Transverse colon (tissue), 4 donors: ENCODE measurements at regions not wholly inside any gene's neighbourhood (a gene's known extent, or its start where the extent isn't known, plus 50 kb on each side); places are given as distances from the start of the nearest gene placed in this dataset.

Source experiments
- DNase-seq: peaks from one replicate; pipeline ENCODE4 v3.0.0-alpha.2; 2019
- H3K27ac ChIP-seq, 4 donors: fragments of 200-600 bp; sonication (generic); 2 replicates each; pipeline ENCODE4 v1.5.1; 2016 to 2018; ENCODE audit warnings: inconsistent platforms in 4 of 4
- H3K27me3 ChIP-seq: fragments of 200-600 bp; sonication (generic); 2 replicates; pipeline ENCODE4 v1.5.1; 2017; ENCODE audit warnings: inconsistent platforms
- H3K36me3 ChIP-seq, 4 donors: fragments of 200-600 bp; sonication (generic); 2 replicates each; pipeline ENCODE4 v1.5.1; 2017 to 2019; ENCODE audit warnings: inconsistent platforms in 4 of 4
- H3K4me1 ChIP-seq, 4 donors: fragments of 200-600 bp; sonication (generic); 2 replicates each; pipeline ENCODE4 v1.5.1; 2017 to 2020; ENCODE audit warnings: inconsistent platforms in 4 of 4
- H3K4me3 ChIP-seq, 4 donors: fragments of 200-600 bp; sonication (generic); 1 replicate in 1 of 4; 2 replicates in 3 of 4; pipeline versions ENCODE4 v1.5.1 to v1.6.1; 2017 to 2019; ENCODE audit warnings: inconsistent platforms in 4 of 4
- H3K9me3 ChIP-seq, 2 donors: fragments of 200-600 bp; sonication (generic); 2 replicates each; pipeline ENCODE4 v1.5.1; 2017 to 2019; ENCODE audit warnings: inconsistent platforms in 2 of 2
- CTCF ChIP-seq, 5 experiments: fragments of 200-600 bp in 3 of 5; fragments of 450-650 bp in 2 of 5; sonication (generic) in 3 of 5; IDR thresholded peaks; 1 replicate in 2 of 5; 2 replicates in 3 of 5; pipeline ENCODE4 v1.5.1; 2016 to 2017; ENCODE audit warnings: antibody characterized with exemption in 5 of 5, inconsistent platforms in 3 of 5, mild to moderate bottlenecking in 2 of 5, moderate library complexity in 1 of 5
- EP300 ChIP-seq: sonication (generic); formaldehyde crosslinking; IDR thresholded peaks from one replicate; pipeline ENCODE4 v1.6.1; 2017; ENCODE audit warnings: antibody characterized with exemption, low read depth
- POLR2A ChIP-seq: fragments of 450-650 bp; IDR thresholded peaks from one replicate; pipeline ENCODE4 v1.6.1; 2016; ENCODE audit warnings: antibody characterized with exemption, mild to moderate bottlenecking, moderate library complexity
- POLR2AphosphoS5 ChIP-seq, 3 donors: sonication (generic); formaldehyde crosslinking; IDR thresholded peaks; one replicate each; pipeline ENCODE4 v1.6.1; 2016; ENCODE audit warnings: antibody characterized with exemption in 3 of 3
- WGBS, 2 donors: methylation state at CpG; one replicate each; pipeline ENCODE4 v1.1.5; 2018; ENCODE audit warnings: low coverage in 1 of 2; 5-methylcytosine and 5-hydroxymethylcytosine counted together
- in situ Hi-C, 4 donors: fragments of 200-750 bp; cut with MboI; loops; one replicate each; pipeline versions ENCODE4 v1.15.0 to v1.15.1; 2017; ENCODE audit warnings: low sequenced_read_pairs in 3 of 4, low pct_ligation_motif_present in 1 of 4, low pct_unique_long_range_greater_than_20kb in 1 of 4
- intact Hi-C: fragments of 100-400 bp; cut with DNase I; formaldehyde crosslinking; loops from one replicate; pipeline ENCODE4 v1.15.1; 2023; ENCODE audit warnings: low total_unique reads

- H3K36me3 ChIP-seq = no peaks in the 10 kb centered on the region
- TF ChIP-seq POLR2AphosphoS5 (IDR thresholded peaks at IDR 0.05) (no peak), EP300 (no peak), POLR2A (no peak), CTCF (IDR thresholded peaks at IDR 0.05) (no peak)
- H3K4me3 ChIP-seq = no peak overlapping the region
- intact Hi-C loops = loop anchor here (2.0 kb wide), 1 partner anchor 58 kb away; no protein-coding TSS in a partner anchor
- in situ Hi-C loops = no loop called here
- DNase-seq = no peak
- no peaks in the 10 kb centered on the region for H3K27me3 ChIP-seq
- 63% methylated on average over 1 of the region's 1 CpG; no CpG with 5 or more reads in 1 of the 2 donors for WGBS, 2 donors
- H3K4me1 ChIP-seq = no peaks in the 10 kb centered on the region
- H3K27ac ChIP-seq = no peak overlapping the region
- no peaks in the 10 kb centered on the region for H3K9me3 ChIP-seq
Observed at GRCh38 chr5:17831279-17831678, 197.0 kb downstream of the TAF11L14 start.

GRCh38 chr5:17832949-17833745 lies 198.9 kb downstream of the TAF11L14 start:
- H3K9me3 ChIP-seq = no peaks in the 10 kb centered on the region
- 70% methylated on average over 4 to 5 of the region's 5 CpGs for WGBS, 2 donors
- DNase-seq = no peak
- no peaks in the 10 kb centered on the region for H3K36me3 ChIP-seq
- intact Hi-C loops = no loop called here
- H3K27me3 ChIP-seq = no peaks in the 10 kb centered on the region
- no peak for TF ChIP-seq EP300
- no peak for TF ChIP-seq POLR2AphosphoS5 (IDR thresholded peaks at IDR 0.05)
- TF ChIP-seq POLR2A = no peak
- TF ChIP-seq CTCF (IDR thresholded peaks at IDR 0.05) = no peak
- no peak overlapping the region for H3K27ac ChIP-seq
- H3K4me1 ChIP-seq = no peaks in the 10 kb centered on the region
- in situ Hi-C loops = no loop called here
- no peak overlapping the region for H3K4me3 ChIP-seq

DNA sequence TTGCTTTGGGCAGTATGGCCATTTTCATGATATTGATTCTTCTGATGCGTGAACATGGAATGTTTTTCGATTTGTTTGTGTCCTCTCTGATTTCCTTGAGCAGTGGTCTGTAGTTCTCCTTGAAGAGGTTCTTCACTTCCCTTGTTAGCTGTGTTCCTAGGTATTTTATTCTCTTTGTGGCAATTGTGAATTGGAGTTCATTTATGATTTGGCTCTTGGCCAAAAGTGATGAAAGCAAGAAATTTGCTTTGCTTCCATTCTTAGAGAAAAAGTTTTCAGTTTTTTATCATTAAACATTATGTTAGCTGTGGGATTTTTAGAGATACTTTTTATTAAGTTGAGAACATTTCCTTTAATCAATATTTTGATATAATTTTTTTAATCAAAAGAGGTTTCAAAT lies 203.5 kb downstream of the TAF11L14 start:
- intact Hi-C loops (no loop called here), in situ Hi-C loops (no loop called here)
- TF ChIP-seq CTCF (IDR thresholded peaks at IDR 0.05) (no peak), POLR2AphosphoS5 (IDR thresholded peaks at IDR 0.05) (no peak), POLR2A (no peak), EP300 (no peak)
- no peaks in the 10 kb centered on the region for H3K9me3 ChIP-seq
- no peaks in the 10 kb centered on the region for H3K36me3 ChIP-seq
- H3K4me3 ChIP-seq = no peak overlapping the region
- no peak for DNase-seq
- no peak overlapping the region for H3K27ac ChIP-seq
- H3K27me3 ChIP-seq = no peaks in the 10 kb centered on the region
- H3K4me1 ChIP-seq = no peaks in the 10 kb centered on the region
- 85 to 90% methylated on average over 2 of the region's 2 CpGs for WGBS, 2 donors

DNA sequence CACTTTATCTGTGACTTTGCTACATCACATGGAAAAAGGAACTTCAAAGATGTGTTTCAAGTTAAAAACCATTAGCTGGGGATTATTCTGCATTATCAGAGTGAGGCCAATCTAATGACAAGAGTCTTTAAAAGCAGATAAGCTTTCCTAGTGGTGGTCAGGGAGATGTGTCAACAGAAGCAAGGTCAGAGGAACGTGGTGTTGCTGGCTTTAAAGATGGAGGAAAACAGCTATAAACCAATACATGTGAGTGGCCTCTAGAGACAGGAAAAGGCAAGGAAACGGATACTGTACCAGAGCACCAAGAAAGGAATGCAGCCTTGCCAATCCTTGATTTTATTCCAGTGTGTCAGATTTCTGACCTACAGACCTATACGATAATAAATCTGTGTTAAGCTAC lies 204.2 kb downstream of the TAF11L14 start:
- H3K4me1 ChIP-seq = no peaks in the 10 kb centered on the region
- in situ Hi-C loops = no loop called here
- no peaks in the 10 kb centered on the region for H3K27me3 ChIP-seq
- no peaks in the 10 kb centered on the region for H3K36me3 ChIP-seq
- intact Hi-C loops = no loop called here
- no peak overlapping the region for H3K4me3 ChIP-seq
- no peak for DNase-seq
- WGBS, 2 donors = 38 to 43% methylated on average over 3 of the region's 3 CpGs
- H3K27ac ChIP-seq = no peak overlapping the region
- TF ChIP-seq EP300 = no peak
- no peak for TF ChIP-seq POLR2AphosphoS5 (IDR thresholded peaks at IDR 0.05)
- TF ChIP-seq CTCF (IDR thresholded peaks at IDR 0.05) = no peak
- TF ChIP-seq POLR2A = no peak
- no peaks in the 10 kb centered on the region for H3K9me3 ChIP-seq
